ENCODE measurements at regions not wholly inside any gene's neighbourhood (a gene's known extent, or its start where the extent isn't known, plus 50 kb on each side); places are given as distances from the start of the nearest gene placed in this dataset.

GRCh38 chr22:48572951-48573350 is 1254.7 kb downstream of the BRD1 start:
- CTCF ChIA-PET, result no interaction called here

GRCh38 chr22:48570912-48571311 is 1256.8 kb downstream of the BRD1 start:
- no peak overlapping the region for H3K9ac ChIP-seq (ENCODE audit: low read length)
- intact Hi-C loops (cut with micrococcal nuclease), result no loop called here
- no peak for TF ChIP-seq EZH2 (IDR thresholded peaks at IDR 0.05; ENCODE audit: low read length, unreplicated experiment)
- no peak for TF ChIP-seq EZH2phosphoT487 (IDR thresholded peaks at IDR 0.05; ENCODE audit: borderline replicate concordance, low read length)
- TF ChIP-seq CTCF (conservative IDR thresholded peaks at IDR 0.05; ENCODE audit: low read depth, low read length), result no peak
- ChIA-PET POLR2A (ENCODE audit: unreplicated experiment) (no interaction called here), CTCF (no interaction called here)
- H3K79me2 ChIP-seq (ENCODE audit: low read length), result no peaks in the 10 kb centered on the region
- ATAC-seq (no peak), DNase-seq (no peak)
- H3K27me3 ChIP-seq (ENCODE audit: low read length), result no peaks in the 10 kb centered on the region
- no peaks in the 10 kb centered on the region for H3F3A ChIP-seq (ENCODE audit: low read length, unreplicated experiment)
- H3K9me3 ChIP-seq (ENCODE audit: low read length), result no peaks in the 10 kb centered on the region
- no peak overlapping the region for H3K4me2 ChIP-seq (ENCODE audit: low read length)
- no peak overlapping the region for H3K4me3 ChIP-seq (ENCODE audit: low read length)
- no peaks in the 10 kb centered on the region for H3K9me2 ChIP-seq (replicated peaks; ENCODE audit: low read length)
- H2AFZ ChIP-seq (ENCODE audit: low read length), result no peak overlapping the region
- BruUV-seq (replicated peaks), result no TSS peak
- no peaks in the 10 kb centered on the region for H4K20me1 ChIP-seq (ENCODE audit: low read length)
- no peaks in the 10 kb centered on the region for H3K4me1 ChIP-seq (ENCODE audit: insufficient read depth, low read length)
- no peak overlapping the region for H3K27ac ChIP-seq (ENCODE audit: low read length)
- no peaks in the 10 kb centered on the region for H3K36me3 ChIP-seq (ENCODE audit: low read depth, low read length)

More at GRCh38 chr22:48572951-48573350, 1254.7 kb downstream of the BRD1 start:
- TF ChIP-seq EZH2 (IDR thresholded peaks at IDR 0.05; ENCODE audit: low read length, unreplicated experiment), result no peak
- TF ChIP-seq EZH2phosphoT487 (IDR thresholded peaks at IDR 0.05; ENCODE audit: borderline replicate concordance, low read length), result no peak
- no peak for TF ChIP-seq CTCF (conservative IDR thresholded peaks at IDR 0.05; ENCODE audit: low read depth, low read length)
- ATAC-seq (no peak), DNase-seq (no peak)
- Histone ChIP-seq H3K4me2 (ENCODE audit: low read length) (no peak overlapping the region), H2AFZ (ENCODE audit: low read length) (no peak overlapping the region), H3K36me3 (ENCODE audit: low read depth, low read length) (no peaks in the 10 kb centered on the region), H3K27ac (ENCODE audit: low read length) (no peak overlapping the region), H4K20me1 (ENCODE audit: low read length) (no peaks in the 10 kb centered on the region), H3K27me3 (ENCODE audit: low read length) (no peaks in the 10 kb centered on the region), H3K9me2 (replicated peaks; ENCODE audit: low read length) (no peaks in the 10 kb centered on the region), H3K9me3 (ENCODE audit: low read length) (no peaks in the 10 kb centered on the region), H3K4me1 (ENCODE audit: insufficient read depth, low read length) (no peaks in the 10 kb centered on the region), H3K79me2 (ENCODE audit: low read length) (no peaks in the 10 kb centered on the region), H3K9ac (ENCODE audit: low read length) (no peak overlapping the region), H3F3A (ENCODE audit: low read length, unreplicated experiment) (no peaks in the 10 kb centered on the region), H3K4me3 (ENCODE audit: low read length) (no peak overlapping the region)
- intact Hi-C loops (cut with micrococcal nuclease), result no loop called here
- POLR2A ChIA-PET (ENCODE audit: unreplicated experiment), result no interaction called here
- BruUV-seq (replicated peaks), result no TSS peak

GRCh38 chr22:48569476-48570233 is 1258.0 kb downstream of the BRD1 start:
- Histone ChIP-seq H3K9me2 (replicated peaks; ENCODE audit: low read length) (no peaks in the 10 kb centered on the region), H3K79me2 (ENCODE audit: low read length) (no peaks in the 10 kb centered on the region), H3K27ac (ENCODE audit: low read length) (no peak overlapping the region), H4K20me1 (ENCODE audit: low read length) (no peaks in the 10 kb centered on the region), H3K9ac (ENCODE audit: low read length) (no peak overlapping the region), H3K4me3 (ENCODE audit: low read length) (no peak overlapping the region), H3K4me1 (ENCODE audit: insufficient read depth, low read length) (no peaks in the 10 kb centered on the region), H3K36me3 (ENCODE audit: low read depth, low read length) (no peaks in the 10 kb centered on the region), H3F3A (ENCODE audit: low read length, unreplicated experiment) (no peaks in the 10 kb centered on the region), H3K27me3 (ENCODE audit: low read length) (no peaks in the 10 kb centered on the region), H2AFZ (ENCODE audit: low read length) (no peak overlapping the region), H3K4me2 (ENCODE audit: low read length) (no peak overlapping the region), H3K9me3 (ENCODE audit: low read length) (no peaks in the 10 kb centered on the region)
- no TSS peak for BruUV-seq (replicated peaks)
- intact Hi-C loops (cut with micrococcal nuclease), result no loop called here
- ChIA-PET POLR2A (ENCODE audit: unreplicated experiment) (no interaction called here), CTCF (no interaction called here)
- no peak for ATAC-seq
- TF ChIP-seq EZH2phosphoT487 (IDR thresholded peaks at IDR 0.05; ENCODE audit: borderline replicate concordance, low read length), result no peak
- TF ChIP-seq EZH2 (IDR thresholded peaks at IDR 0.05; ENCODE audit: low read length, unreplicated experiment), result no peak
- no peak for TF ChIP-seq CTCF (conservative IDR thresholded peaks at IDR 0.05; ENCODE audit: low read depth, low read length)
- no peak for DNase-seq

All from PC-3 (cell line).